ENCODE measurements at regions not wholly inside any gene's neighbourhood (a gene's known extent, or its start where the extent isn't known, plus 50 kb on each side); places are given as distances from the start of the nearest gene placed in this dataset.
"Not testable (repeated sequence)": the region's sequence is repeated elsewhere in the genome, so short reads cannot be mapped to it uniquely, and the experiment has no call there.

DNA sequence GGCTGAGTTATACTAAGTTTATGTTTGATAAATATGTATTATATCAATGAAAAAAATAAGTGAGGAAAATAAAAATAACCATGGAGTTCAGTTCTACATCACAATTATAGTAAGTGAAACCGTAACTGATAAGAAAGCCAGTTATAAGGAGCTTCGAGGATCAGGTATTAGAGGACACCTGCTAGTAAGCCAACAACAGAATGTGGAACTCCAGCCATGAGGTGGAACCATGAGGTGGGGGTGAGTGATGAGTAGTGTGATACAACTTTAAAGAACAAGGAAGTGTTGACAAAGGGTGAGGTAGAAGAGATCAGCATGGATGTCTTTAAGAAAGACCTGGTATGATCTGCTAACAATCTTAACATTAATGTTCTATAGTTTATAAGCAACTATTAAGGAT lies 452.9 kb downstream of the GUCY1A2 start:
- intact Hi-C loops (cut with DNase I) = no loop called here
- no peak overlapping the region for H3K27ac ChIP-seq
- TF ChIP-seq, protein P1, sequence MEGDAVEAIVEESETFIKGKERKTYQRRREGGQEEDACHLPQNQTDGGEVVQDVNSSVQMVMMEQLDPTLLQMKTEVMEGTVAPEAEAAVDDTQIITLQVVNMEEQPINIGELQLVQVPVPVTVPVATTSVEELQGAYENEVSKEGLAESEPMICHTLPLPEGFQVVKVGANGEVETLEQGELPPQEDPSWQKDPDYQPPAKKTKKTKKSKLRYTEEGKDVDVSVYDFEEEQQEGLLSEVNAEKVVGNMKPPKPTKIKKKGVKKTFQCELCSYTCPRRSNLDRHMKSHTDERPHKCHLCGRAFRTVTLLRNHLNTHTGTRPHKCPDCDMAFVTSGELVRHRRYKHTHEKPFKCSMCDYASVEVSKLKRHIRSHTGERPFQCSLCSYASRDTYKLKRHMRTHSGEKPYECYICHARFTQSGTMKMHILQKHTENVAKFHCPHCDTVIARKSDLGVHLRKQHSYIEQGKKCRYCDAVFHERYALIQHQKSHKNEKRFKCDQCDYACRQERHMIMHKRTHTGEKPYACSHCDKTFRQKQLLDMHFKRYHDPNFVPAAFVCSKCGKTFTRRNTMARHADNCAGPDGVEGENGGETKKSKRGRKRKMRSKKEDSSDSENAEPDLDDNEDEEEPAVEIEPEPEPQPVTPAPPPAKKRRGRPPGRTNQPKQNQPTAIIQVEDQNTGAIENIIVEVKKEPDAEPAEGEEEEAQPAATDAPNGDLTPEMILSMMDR (IDR thresholded peaks at IDR 0.05) = no peak
- no peak for TF ChIP-seq POLR2AphosphoS5 (IDR thresholded peaks at IDR 0.05; ENCODE audit: insufficient read depth in 1 of 2, low read depth in 1 of 2)
- no peak for TF ChIP-seq POLR2A (IDR thresholded peaks at IDR 0.05)
- no peaks in the 10 kb centered on the region for H3K4me1 ChIP-seq
- H3K36me3 ChIP-seq = no peaks in the 10 kb centered on the region
- DNase-seq (ENCODE audit: extremely low spot score in 2 of 2) = no peak
- no peaks in the 10 kb centered on the region for H3K27me3 ChIP-seq
- H3K4me3 ChIP-seq = no peak overlapping the region
- H3K9me3 ChIP-seq = no peaks in the 10 kb centered on the region

DNA sequence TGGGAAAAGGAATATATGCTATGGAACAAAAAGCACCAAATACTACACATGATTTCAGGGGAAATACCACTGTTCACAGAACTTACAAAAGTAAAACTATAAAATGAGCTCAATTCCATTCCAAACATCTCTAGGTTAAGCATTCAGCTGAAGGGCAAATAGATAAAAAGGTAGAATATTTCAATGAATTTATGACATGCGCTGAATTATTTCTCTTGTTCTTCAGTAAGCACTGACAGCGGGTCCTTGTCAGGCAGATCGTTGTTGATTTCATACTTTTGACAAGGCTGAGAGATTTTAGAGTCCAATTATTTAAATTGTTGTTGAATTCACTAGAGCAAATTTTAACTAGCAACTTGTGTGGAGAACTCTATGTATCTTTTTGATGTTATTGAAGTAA lies 449.6 kb downstream of the GUCY1A2 start:
- Histone ChIP-seq H3K27me3 (no peaks in the 10 kb centered on the region), H3K27ac (no peak overlapping the region), H3K4me1 (no peaks in the 10 kb centered on the region), H3K36me3 (no peaks in the 10 kb centered on the region), H3K4me3 (no peak overlapping the region), H3K9me3 (no peaks in the 10 kb centered on the region)
- DNase-seq (ENCODE audit: extremely low spot score in 2 of 2) = no peak
- TF ChIP-seq POLR2AphosphoS5 (IDR thresholded peaks at IDR 0.05; ENCODE audit: insufficient read depth in 1 of 2, low read depth in 1 of 2) = no peak
- TF ChIP-seq, protein P1 (IDR thresholded peaks at IDR 0.05) = no peak
- intact Hi-C loops (cut with DNase I) = no loop called here

DNA sequence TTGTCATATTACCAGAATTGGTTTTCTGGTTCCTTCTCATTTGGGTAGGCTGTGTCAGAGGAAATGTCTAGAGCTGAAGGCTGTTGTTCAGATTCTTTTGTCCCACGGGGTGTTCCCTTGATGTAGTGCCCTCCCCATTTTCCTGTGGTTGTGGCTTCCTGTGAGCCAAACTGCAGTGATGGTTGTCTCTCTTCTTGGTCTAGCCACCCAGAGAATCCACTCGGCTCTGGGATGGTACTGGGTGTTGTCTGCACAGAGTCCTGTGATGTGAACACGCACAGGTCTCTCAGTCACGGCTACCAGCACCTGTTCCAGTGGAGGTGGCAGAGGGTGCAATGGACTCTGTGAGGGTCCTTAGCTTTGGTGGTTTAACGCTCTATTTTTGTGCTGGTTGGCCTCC lies 440.9 kb downstream of the GUCY1A2 start:
- H3K4me1 ChIP-seq; H3K27me3 ChIP-seq; intact Hi-C loops (cut with DNase I): not testable (repeated sequence)

DNA sequence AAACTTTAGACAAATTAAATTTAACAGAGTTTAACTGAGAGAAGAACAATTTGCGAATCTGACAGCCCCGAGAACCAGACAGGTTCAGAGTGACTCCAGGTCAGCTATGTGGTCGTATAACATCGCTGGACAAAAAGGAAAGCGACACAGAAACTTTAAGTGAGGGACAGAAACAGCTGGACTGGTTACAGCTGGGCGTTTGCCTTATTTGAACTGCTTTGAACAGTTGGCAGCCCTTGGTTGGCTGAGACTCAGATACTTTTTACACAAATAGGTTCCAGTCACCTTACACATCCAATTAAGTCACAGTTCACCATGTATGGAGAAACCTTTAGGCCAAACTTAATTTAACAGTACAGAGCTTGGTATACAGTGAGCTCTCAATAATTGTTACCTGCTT lies 436.9 kb downstream of the GUCY1A2 start:
- TF ChIP-seq POLR2AphosphoS5 (IDR thresholded peaks at IDR 0.05; ENCODE audit: insufficient read depth in 1 of 2, low read depth in 1 of 2) (no peak), POLR2A (IDR thresholded peaks at IDR 0.05) (no peak)
- TF ChIP-seq, protein P1 (IDR thresholded peaks at IDR 0.05) = no peak
- Histone ChIP-seq H3K4me3 (no peak overlapping the region), H3K4me1 (no peaks in the 10 kb centered on the region), H3K27me3 (no peaks in the 10 kb centered on the region), H3K36me3 (no peaks in the 10 kb centered on the region), H3K27ac (no peak overlapping the region), H3K9me3 (no peaks in the 10 kb centered on the region)
- DNase-seq (ENCODE audit: extremely low spot score in 2 of 2) = no peak
- intact Hi-C loops (cut with DNase I) = no loop called here

More for the DNA sequence above, 440.9 kb downstream of the GUCY1A2 start:
- H3K36me3 ChIP-seq; DNase-seq (ENCODE audit: extremely low spot score in 2 of 2); H3K4me3 ChIP-seq; H3K9me3 ChIP-seq; H3K27ac ChIP-seq: not testable (repeated sequence)

DNA sequence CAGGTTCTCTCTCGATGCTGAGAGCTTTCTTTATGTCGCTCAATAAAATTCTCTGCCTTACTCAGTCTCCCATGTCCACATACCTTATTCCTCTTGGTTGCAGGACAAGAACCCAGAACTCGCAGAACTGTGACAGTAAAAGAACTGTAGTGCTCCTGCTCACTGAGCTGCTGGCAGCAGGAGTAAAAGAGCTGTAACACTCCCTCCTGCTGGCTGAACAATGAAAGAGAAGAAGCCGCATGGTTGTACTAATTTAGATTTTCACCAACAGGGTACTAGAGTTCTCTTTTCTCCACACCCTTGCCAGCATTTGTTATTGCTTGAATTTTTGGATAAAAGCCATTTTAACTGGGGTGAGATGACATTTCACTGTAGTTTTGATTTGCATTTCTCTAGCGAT lies 433.2 kb downstream of the GUCY1A2 start:
- TF ChIP-seq POLR2AphosphoS5 (IDR thresholded peaks at IDR 0.05; ENCODE audit: insufficient read depth in 1 of 2, low read depth in 1 of 2) = no peak
- TF ChIP-seq, protein P1 (IDR thresholded peaks at IDR 0.05) = no peak
- no peak for TF ChIP-seq POLR2A (IDR thresholded peaks at IDR 0.05)
- Histone ChIP-seq H3K9me3 (no peaks in the 10 kb centered on the region), H3K27ac (no peak overlapping the region), H3K36me3 (no peaks in the 10 kb centered on the region), H3K4me3 (no peak overlapping the region), H3K4me1 (no peaks in the 10 kb centered on the region), H3K27me3 (no peaks in the 10 kb centered on the region)
- intact Hi-C loops (cut with DNase I) = no loop called here
- DNase-seq (ENCODE audit: extremely low spot score in 2 of 2) = no peak

All from vagina (tissue), 2 donors.